Spleen (tissue), 11 donors: ENCODE measurements at regions not wholly inside any gene's neighbourhood (a gene's known extent, or its start where the extent isn't known, plus 50 kb on each side); places are given as distances from the start of the nearest gene placed in this dataset.
"Not testable (repeated sequence)": the region's sequence is repeated elsewhere in the genome, so short reads cannot be mapped to it uniquely, and the experiment has no call there.

Experiments used
- DNase-seq: peaks from one replicate; pipeline ENCODE4 v3.0.0-alpha.2; 2020
- H3K27ac ChIP-seq, 8 donors: fragments of 200-600 bp; sonication (generic) in 7 of 8; 1 replicate in 4 of 8; 2 replicates in 4 of 8; pipeline versions ENCODE4 v1.5.0 to v1.8.0; 2016 to 2021; ENCODE audit warnings: inconsistent platforms in 4 of 8, mild to moderate bottlenecking in 4 of 8, moderate library complexity in 1 of 8
- H3K27me3 ChIP-seq, 7 donors: fragments of 200-600 bp; sonication (generic) in 6 of 7; replicated peaks in 1 of 7; 1 replicate in 4 of 7; 2 replicates in 3 of 7; pipeline versions ENCODE4 v1.5.0 to v1.8.0; 2016 to 2021; ENCODE audit warnings: inconsistent platforms in 3 of 7, mild to moderate bottlenecking in 1 of 7
- H3K36me3 ChIP-seq, 6 donors: fragments of 200-600 bp; sonication (generic) in 5 of 6; 1 replicate in 4 of 6; 2 replicates in 2 of 6; pipeline versions ENCODE4 v1.5.0 to v1.8.0; 2016 to 2021; ENCODE audit warnings: inconsistent platforms in 2 of 6
- H3K4me1 ChIP-seq, 6 donors: fragments of 200-600 bp; sonication (generic) in 5 of 6; 1 replicate in 3 of 6; 2 replicates in 3 of 6; pipeline versions ENCODE4 v1.5.0 to v1.8.0; 2016 to 2021; ENCODE audit warnings: inconsistent platforms in 3 of 6
- H3K4me3 ChIP-seq, 8 donors: fragments of 200-600 bp; sonication (generic) in 7 of 8; 1 replicate in 4 of 8; 2 replicates in 4 of 8; pipeline versions ENCODE4 v1.5.0 to v1.8.0; 2016 to 2021; ENCODE audit warnings: inconsistent platforms in 4 of 8, mild to moderate bottlenecking in 4 of 8, moderate library complexity in 2 of 8
- H3K9me3 ChIP-seq, 8 donors: fragments of 200-600 bp; sonication (generic) in 7 of 8; 1 replicate in 4 of 8; 2 replicates in 4 of 8; pipeline versions ENCODE4 v1.5.0 to v1.8.0; 2016 to 2021; ENCODE audit warnings: inconsistent platforms in 4 of 8
- CTCF ChIP-seq, 11 experiments: fragments of 200-600 bp in 7 of 11; fragments of 450-650 bp in 4 of 11; sonication (generic) in 4 of 11; IDR thresholded peaks in 8 of 11; conservative IDR thresholded peaks in 3 of 11; 1 replicate in 7 of 11; 2 replicates in 4 of 11; pipeline versions ENCODE4 v1.4.0 to v1.8.0; 2016 to 2021; ENCODE audit warnings: antibody characterized with exemption in 11 of 11, inconsistent platforms in 4 of 11, mild to moderate bottlenecking in 1 of 11
- POLR2A ChIP-seq, 3 donors: fragments of 450-650 bp; IDR thresholded peaks; one replicate each; pipeline ENCODE4 v1.5.1; 2017; ENCODE audit warnings: antibody characterized with exemption in 3 of 3, mild to moderate bottlenecking in 1 of 3
- POLR2AphosphoS5 ChIP-seq, 3 donors: sonication (generic); formaldehyde crosslinking; IDR thresholded peaks; one replicate each; pipeline ENCODE4 v1.5.1; 2017; ENCODE audit warnings: antibody characterized with exemption in 3 of 3
- WGBS, 5 donors: extraction: QIAGEN DNeasy Blood & Tissue Kit in 3 of 5; methylation state at CpG; one replicate each; pipeline versions ENCODE4 v1.1.5 to v1.1.7; 2013 to 2018; 5-methylcytosine and 5-hydroxymethylcytosine counted together
- intact Hi-C: fragments of 100-400 bp; cut with DNase I; formaldehyde crosslinking; loops from one replicate; pipeline ENCODE4 v1.15.0; 2023; ENCODE audit warnings: low total_unique reads
- donor health status: healthy with polysubstance abuse.
- donor health status: DM: no; HTN: no; CAD: no; lungs with moderate emphysema.
- donor health status: DM: no; HTN: no; CAD: no.
- donor health status: Bipolar disorder and iron deficiency.
- donor health status: healthy.
- donor health status: DM: no; HTN: no; CAD: no.
- donor health status: DM: yes; HTN: yes; CAD: no.

GRCh38 chr13:63455938-63456337 lies 2040.3 kb upstream of the PCDH20 start:
- Histone ChIP-seq H3K27ac (no peak overlapping the region), H3K4me3 (no peak overlapping the region), H3K27me3 (no peaks in the 10 kb centered on the region), H3K36me3 (no peaks in the 10 kb centered on the region), H3K9me3 (peaks cover 0 to 9% (median 2%) of the 10 kb centered on the region in 8 donors), H3K4me1 (no peaks in the 10 kb centered on the region)
- no peak for DNase-seq
- intact Hi-C loops: no loop called here
- TF ChIP-seq POLR2AphosphoS5 (IDR thresholded peaks at IDR 0.05) (no peak), CTCF (IDR thresholded peaks at IDR 0.05 in 8 of 11, conservative IDR thresholded peaks at IDR 0.05 in 3 of 11) (no peak), POLR2A (IDR thresholded peaks at IDR 0.05) (no peak)
- WGBS, 5 donors: 75 to 96% (median 90%) methylated on average over 3 of the region's 3 CpGs

GRCh38 chr13:63449550-63449949 lies 2033.9 kb upstream of the PCDH20 start:
- intact Hi-C loops: no loop called here
- TF ChIP-seq POLR2AphosphoS5 (IDR thresholded peaks at IDR 0.05) (no peak), CTCF (IDR thresholded peaks at IDR 0.05 in 8 of 11, conservative IDR thresholded peaks at IDR 0.05 in 3 of 11) (no peak), POLR2A (IDR thresholded peaks at IDR 0.05) (no peak)
- WGBS, 5 donors: 9 to 25% (median 18%) methylated on average over 1 of the region's 1 CpG

GRCh38 chr13:63448692-63449091 lies 2033.0 kb upstream of the PCDH20 start:
- DNase-seq: no peak

More at GRCh38 chr13:63449550-63449949, 2033.9 kb upstream of the PCDH20 start:
- H3K4me1 ChIP-seq: no peaks in the 10 kb centered on the region
- H3K27ac ChIP-seq: no peak overlapping the region
- peaks cover 0 to 8% (median 0%) of the 10 kb centered on the region in 8 donors for H3K9me3 ChIP-seq
- H3K27me3 ChIP-seq: no peaks in the 10 kb centered on the region
- H3K36me3 ChIP-seq: no peaks in the 10 kb centered on the region
- no peak overlapping the region for H3K4me3 ChIP-seq
- no peak for DNase-seq

GRCh38 chr13:63446329-63446728 lies 2030.7 kb upstream of the PCDH20 start:
- Histone ChIP-seq H3K36me3 (no peaks in the 10 kb centered on the region), H3K4me3 (no peak overlapping the region), H3K4me1 (no peaks in the 10 kb centered on the region), H3K9me3 (peaks cover 0 to 21% (median 1%) of the 10 kb centered on the region in 8 donors), H3K27ac (no peak overlapping the region), H3K27me3 (no peaks in the 10 kb centered on the region)
- intact Hi-C loops: no loop called here
- 75 to 89% (median 81%) methylated on average over 6 of the region's 6 CpGs for WGBS, 5 donors
- no peak for DNase-seq
- no peak for TF ChIP-seq CTCF (IDR thresholded peaks at IDR 0.05 in 8 of 11, conservative IDR thresholded peaks at IDR 0.05 in 3 of 11)

More at GRCh38 chr13:63448692-63449091, 2033.0 kb upstream of the PCDH20 start:
- no peak overlapping the region for H3K27ac ChIP-seq
- H3K27me3 ChIP-seq: no peaks in the 10 kb centered on the region
- H3K4me3 ChIP-seq: no peak overlapping the region
- H3K4me1 ChIP-seq: no peaks in the 10 kb centered on the region
- no peaks in the 10 kb centered on the region for H3K36me3 ChIP-seq
- intact Hi-C loops: no loop called here
- H3K9me3 ChIP-seq: peaks cover 0 to 10% (median 0%) of the 10 kb centered on the region in 8 donors
- TF ChIP-seq POLR2AphosphoS5 (IDR thresholded peaks at IDR 0.05) (no peak), CTCF (IDR thresholded peaks at IDR 0.05 in 8 of 11, conservative IDR thresholded peaks at IDR 0.05 in 3 of 11) (no peak), POLR2A (IDR thresholded peaks at IDR 0.05) (no peak)
- 83 to 96% (median 88%) methylated on average over 3 of the region's 3 CpGs for WGBS, 5 donors

- H3K4me3 ChIP-seq, H3K4me1 ChIP-seq, H3K36me3 ChIP-seq, DNase-seq, H3K27ac ChIP-seq, intact Hi-C loops, H3K27me3 ChIP-seq: not testable (repeated sequence)
- peaks cover 0 to 17% (median 0%) of the 10 kb centered on the region in 8 donors for H3K9me3 ChIP-seq
- WGBS, 5 donors: 74 to 87% (median 75%) methylated on average over 3 of the region's 3 CpGs
These were observed 2028.6 kb upstream of the PCDH20 start for GRCh38 chr13:63444225-63444624.
